Neural crest cell (in vitro differentiated cells): ENCODE measurements at regions not wholly inside any gene's neighbourhood (a gene's known extent, or its start where the extent isn't known, plus 50 kb on each side); places are given as distances from the start of the nearest gene placed in this dataset.

Experiments used
- DNase-seq: peaks from one replicate; pipeline ENCODE4 v3.0.0; 2021; ENCODE audit warnings: low read depth, mixed read lengths, low spot score
- H3K27ac Mint-ChIP-seq: one replicate; pipeline ENCODE4 v1.8.0; 2021; ENCODE audit warnings: mild to moderate bottlenecking, mixed read lengths; ENCODE audit not compliant: unreplicated experiment
- H3K27me3 Mint-ChIP-seq: 2 replicates; pipeline ENCODE4 v1.8.0; 2021; ENCODE audit warnings: low read depth, mild to moderate bottlenecking, mixed read lengths
- H3K36me3 Mint-ChIP-seq: 2 replicates; pipeline ENCODE4 v1.8.0; 2021; ENCODE audit warnings: low read depth, mild to moderate bottlenecking, mixed read lengths
- H3K4me1 Mint-ChIP-seq: 2 replicates; pipeline ENCODE4 v1.8.0; 2021; ENCODE audit warnings: mixed read lengths
- H3K4me3 Mint-ChIP-seq: one replicate; pipeline ENCODE4 v1.8.0; 2021; ENCODE audit warnings: mild to moderate bottlenecking, mixed read lengths
- H3K9me3 Mint-ChIP-seq: 2 replicates; pipeline ENCODE4 v1.8.0; 2021; ENCODE audit warnings: mixed read lengths
- CTCF ChIP-seq: fragments of 200-600 bp; sonication (generic); conservative IDR thresholded peaks from 2 replicates; pipeline ENCODE4 v1.5.0; 2021; ENCODE audit warnings: antibody characterized with exemption, mild to moderate bottlenecking

GRCh38 chr6:119466226-119466625 is 116.7 kb upstream of the MAN1A1 start:
- H3K4me1 Mint-ChIP-seq, result no peaks in the 10 kb centered on the region
- TF ChIP-seq CTCF, result no peak
- no peak overlapping the region for H3K4me3 Mint-ChIP-seq
- DNase-seq, result no peak
- H3K36me3 Mint-ChIP-seq, result no peaks in the 10 kb centered on the region
- H3K9me3 Mint-ChIP-seq, result peaks cover 1% of the 10 kb centered on the region
- H3K27ac Mint-ChIP-seq, result no peak overlapping the region
- H3K27me3 Mint-ChIP-seq, result no peaks in the 10 kb centered on the region

GRCh38 chr6:119463081-119463626 is 113.6 kb upstream of the MAN1A1 start:
- no peak overlapping the region for H3K4me3 Mint-ChIP-seq
- TF ChIP-seq CTCF, result no peak
- DNase-seq, result no peak
- peaks cover 13% of the 10 kb centered on the region for H3K9me3 Mint-ChIP-seq
- peaks cover 3% of the 10 kb centered on the region for H3K27me3 Mint-ChIP-seq
- H3K36me3 Mint-ChIP-seq, result no peaks in the 10 kb centered on the region
- no peak overlapping the region for H3K27ac Mint-ChIP-seq
- H3K4me1 Mint-ChIP-seq, result no peaks in the 10 kb centered on the region

GRCh38 chr6:119461187-119461586 is 111.6 kb upstream of the MAN1A1 start:
- Mint-ChIP-seq H3K27ac (no peak overlapping the region), H3K27me3 (peaks cover 3% of the 10 kb centered on the region), H3K36me3 (no peaks in the 10 kb centered on the region), H3K4me3 (no peak overlapping the region), H3K9me3 (peaks cover 13% of the 10 kb centered on the region), H3K4me1 (no peaks in the 10 kb centered on the region)
- no peak for DNase-seq
- no peak for TF ChIP-seq CTCF

GRCh38 chr6:119459207-119459974 is 109.8 kb upstream of the MAN1A1 start:
- no peak for TF ChIP-seq CTCF
- H3K27ac Mint-ChIP-seq, result no peak overlapping the region
- H3K9me3 Mint-ChIP-seq, result peaks cover 13% of the 10 kb centered on the region
- no peak for DNase-seq
- no peak overlapping the region for H3K4me3 Mint-ChIP-seq
- H3K36me3 Mint-ChIP-seq, result no peaks in the 10 kb centered on the region
- peaks cover 3% of the 10 kb centered on the region for H3K27me3 Mint-ChIP-seq
- peaks cover 6% of the 10 kb centered on the region for H3K4me1 Mint-ChIP-seq

- Mint-ChIP-seq H3K27me3 (peaks cover 3% of the 10 kb centered on the region), H3K4me3 (no peak overlapping the region), H3K4me1 (peaks cover 22% of the 10 kb centered on the region), H3K27ac (no peak overlapping the region), H3K9me3 (peaks cover 8% of the 10 kb centered on the region), H3K36me3 (no peaks in the 10 kb centered on the region)
- TF ChIP-seq CTCF, result no peak
- no peak for DNase-seq
Measured at GRCh38 chr6:119454714-119455113, 105.2 kb upstream of the MAN1A1 start.
